A673 (cell line): ENCODE measurements at regions not wholly inside any gene's neighbourhood (a gene's known extent, or its start where the extent isn't known, plus 50 kb on each side); places are given as distances from the start of the nearest gene placed in this dataset.

Source experiments
- CTCF ChIP-seq: fragments of 300-800, 200-600 bp; sonication (generic); conservative IDR thresholded peaks from 2 replicates; pipeline ENCODE4 v1.5.1; 2017; ENCODE audit warnings: low read depth, mild to moderate bottlenecking, antibody characterized with exemption, low read length, moderate library complexity, mixed read lengths
- EZH2 ChIP-seq: fragments of 200-600 bp; sonication (generic); IDR thresholded peaks from 2 replicates; pipeline ENCODE4 v1.6.1; 2017; ENCODE audit warnings: borderline replicate concordance, low read depth, mild to moderate bottlenecking, mixed read lengths, antibody characterized with exemption, low read length; ENCODE audit not compliant: poor library complexity, severe bottlenecking

- no peak for TF ChIP-seq CTCF
- TF ChIP-seq EZH2, result no peak
Observed at GRCh38 chr3:24707936-24708335, 213.3 kb upstream of the THRB start.
